ENCODE measurements at regions not wholly inside any gene's neighbourhood (a gene's known extent, or its start where the extent isn't known, plus 50 kb on each side); places are given as distances from the start of the nearest gene placed in this dataset.

GRCh38 chr12:127060933-127061332 is 1206.0 kb upstream of the TMEM132C start:
- Histone ChIP-seq H3K36me3 (ENCODE audit: control insufficient read depth in 1 of 2, insufficient read depth in 2 of 2, low read length in 2 of 2) (no peaks in the 10 kb centered on the region), H3K27me3 (ENCODE audit: low read depth, low read length) (no peaks in the 10 kb centered on the region), H3K9me3 (ENCODE audit: control insufficient read depth in 1 of 2, low read length in 2 of 2) (no peaks in the 10 kb centered on the region), H3K4me3 (ENCODE audit: low read depth in 1 of 2, low read length in 2 of 2) (no peak overlapping the region), H3K4me1 (ENCODE audit: control insufficient read depth in 1 of 2, insufficient read depth in 2 of 2, low read length in 2 of 2) (no peaks in the 10 kb centered on the region), H3K27ac (ENCODE audit: low read length) (no peak overlapping the region)

GRCh38 chr12:127063339-127064072 is 1203.5 kb upstream of the TMEM132C start:
- no peaks in the 10 kb centered on the region for H3K36me3 ChIP-seq (ENCODE audit: control insufficient read depth in 1 of 2, insufficient read depth in 2 of 2, low read length in 2 of 2)
- H3K4me3 ChIP-seq (ENCODE audit: low read depth in 1 of 2, low read length in 2 of 2), result no peak overlapping the region

GRCh38 chr12:127064207-127064606 is 1202.8 kb upstream of the TMEM132C start:
- H3K4me3 ChIP-seq (ENCODE audit: low read depth in 1 of 2, low read length in 2 of 2), result no peak overlapping the region
- H3K27ac ChIP-seq (ENCODE audit: low read length), result no peak overlapping the region
- H3K9me3 ChIP-seq (ENCODE audit: control insufficient read depth in 1 of 2, low read length in 2 of 2), result no peaks in the 10 kb centered on the region
- no peaks in the 10 kb centered on the region for H3K4me1 ChIP-seq (ENCODE audit: control insufficient read depth in 1 of 2, insufficient read depth in 2 of 2, low read length in 2 of 2)
- H3K27me3 ChIP-seq (ENCODE audit: low read depth, low read length), result no peaks in the 10 kb centered on the region
- H3K36me3 ChIP-seq (ENCODE audit: control insufficient read depth in 1 of 2, insufficient read depth in 2 of 2, low read length in 2 of 2), result no peaks in the 10 kb centered on the region

More at GRCh38 chr12:127063339-127064072, 1203.5 kb upstream of the TMEM132C start:
- Histone ChIP-seq H3K9me3 (ENCODE audit: control insufficient read depth in 1 of 2, low read length in 2 of 2) (no peaks in the 10 kb centered on the region), H3K27me3 (ENCODE audit: low read depth, low read length) (no peaks in the 10 kb centered on the region), H3K4me1 (ENCODE audit: control insufficient read depth in 1 of 2, insufficient read depth in 2 of 2, low read length in 2 of 2) (no peaks in the 10 kb centered on the region), H3K27ac (ENCODE audit: low read length) (no peak overlapping the region)

- Histone ChIP-seq H3K9me3 (ENCODE audit: control insufficient read depth in 1 of 2, low read length in 2 of 2) (no peaks in the 10 kb centered on the region), H3K4me1 (ENCODE audit: control insufficient read depth in 1 of 2, insufficient read depth in 2 of 2, low read length in 2 of 2) (no peaks in the 10 kb centered on the region), H3K36me3 (ENCODE audit: control insufficient read depth in 1 of 2, insufficient read depth in 2 of 2, low read length in 2 of 2) (no peaks in the 10 kb centered on the region), H3K27me3 (ENCODE audit: low read depth, low read length) (no peaks in the 10 kb centered on the region), H3K27ac (ENCODE audit: low read length) (no peak overlapping the region), H3K4me3 (ENCODE audit: low read depth in 1 of 2, low read length in 2 of 2) (no peak overlapping the region)
Measured at GRCh38 chr12:127065595-127065994, 1201.4 kb upstream of the TMEM132C start.

- Histone ChIP-seq H3K27ac (ENCODE audit: low read length) (no peak overlapping the region), H3K27me3 (ENCODE audit: low read depth, low read length) (no peaks in the 10 kb centered on the region), H3K4me1 (ENCODE audit: control insufficient read depth in 1 of 2, insufficient read depth in 2 of 2, low read length in 2 of 2) (no peaks in the 10 kb centered on the region), H3K4me3 (ENCODE audit: low read depth in 1 of 2, low read length in 2 of 2) (no peak overlapping the region), H3K36me3 (ENCODE audit: control insufficient read depth in 1 of 2, insufficient read depth in 2 of 2, low read length in 2 of 2) (no peaks in the 10 kb centered on the region), H3K9me3 (ENCODE audit: control insufficient read depth in 1 of 2, low read length in 2 of 2) (no peaks in the 10 kb centered on the region)
Measured at GRCh38 chr12:127070515-127071157, 1196.3 kb upstream of the TMEM132C start.

- Histone ChIP-seq H3K4me1 (ENCODE audit: control insufficient read depth in 1 of 2, insufficient read depth in 2 of 2, low read length in 2 of 2) (no peaks in the 10 kb centered on the region), H3K27me3 (ENCODE audit: low read depth, low read length) (no peaks in the 10 kb centered on the region), H3K9me3 (ENCODE audit: control insufficient read depth in 1 of 2, low read length in 2 of 2) (no peaks in the 10 kb centered on the region), H3K27ac (ENCODE audit: low read length) (no peak overlapping the region), H3K4me3 (ENCODE audit: low read depth in 1 of 2, low read length in 2 of 2) (no peak overlapping the region), H3K36me3 (ENCODE audit: control insufficient read depth in 1 of 2, insufficient read depth in 2 of 2, low read length in 2 of 2) (no peaks in the 10 kb centered on the region)
Measured at GRCh38 chr12:127074161-127074560, 1192.8 kb upstream of the TMEM132C start.

- Histone ChIP-seq H3K4me1 (ENCODE audit: control insufficient read depth in 1 of 2, insufficient read depth in 2 of 2, low read length in 2 of 2) (no peaks in the 10 kb centered on the region), H3K36me3 (ENCODE audit: control insufficient read depth in 1 of 2, insufficient read depth in 2 of 2, low read length in 2 of 2) (no peaks in the 10 kb centered on the region), H3K27ac (ENCODE audit: low read length) (no peak overlapping the region), H3K4me3 (ENCODE audit: low read depth in 1 of 2, low read length in 2 of 2) (no peak overlapping the region), H3K27me3 (ENCODE audit: low read depth, low read length) (no peaks in the 10 kb centered on the region), H3K9me3 (ENCODE audit: control insufficient read depth in 1 of 2, low read length in 2 of 2) (no peaks in the 10 kb centered on the region)
Measured at GRCh38 chr12:127075981-127076380, 1191.0 kb upstream of the TMEM132C start.

- Histone ChIP-seq H3K4me1 (ENCODE audit: control insufficient read depth in 1 of 2, insufficient read depth in 2 of 2, low read length in 2 of 2) (no peaks in the 10 kb centered on the region), H3K4me3 (ENCODE audit: low read depth in 1 of 2, low read length in 2 of 2) (no peak overlapping the region), H3K27me3 (ENCODE audit: low read depth, low read length) (no peaks in the 10 kb centered on the region), H3K9me3 (ENCODE audit: control insufficient read depth in 1 of 2, low read length in 2 of 2) (no peaks in the 10 kb centered on the region), H3K27ac (ENCODE audit: low read length) (no peak overlapping the region), H3K36me3 (ENCODE audit: control insufficient read depth in 1 of 2, insufficient read depth in 2 of 2, low read length in 2 of 2) (no peaks in the 10 kb centered on the region)
Measured at GRCh38 chr12:127077262-127078045, 1189.5 kb upstream of the TMEM132C start.

- no peak overlapping the region for H3K4me3 ChIP-seq (ENCODE audit: low read depth in 1 of 2, low read length in 2 of 2)
- H3K4me1 ChIP-seq (ENCODE audit: control insufficient read depth in 1 of 2, insufficient read depth in 2 of 2, low read length in 2 of 2), result peaks cover 0 to 1% of the 10 kb centered on the region in 2 donors
- no peaks in the 10 kb centered on the region for H3K27me3 ChIP-seq (ENCODE audit: low read depth, low read length)
- H3K36me3 ChIP-seq (ENCODE audit: control insufficient read depth in 1 of 2, insufficient read depth in 2 of 2, low read length in 2 of 2), result no peaks in the 10 kb centered on the region
- H3K27ac ChIP-seq (ENCODE audit: low read length), result no peak overlapping the region
- no peaks in the 10 kb centered on the region for H3K9me3 ChIP-seq (ENCODE audit: control insufficient read depth in 1 of 2, low read length in 2 of 2)
Measured at GRCh38 chr12:127078577-127079350, 1188.2 kb upstream of the TMEM132C start.

- Histone ChIP-seq H3K4me1 (ENCODE audit: control insufficient read depth in 1 of 2, insufficient read depth in 2 of 2, low read length in 2 of 2) (peaks cover 0 to 7% of the 10 kb centered on the region in 2 donors), H3K4me3 (ENCODE audit: low read depth in 1 of 2, low read length in 2 of 2) (no peak overlapping the region), H3K36me3 (ENCODE audit: control insufficient read depth in 1 of 2, insufficient read depth in 2 of 2, low read length in 2 of 2) (no peaks in the 10 kb centered on the region), H3K9me3 (ENCODE audit: control insufficient read depth in 1 of 2, low read length in 2 of 2) (no peaks in the 10 kb centered on the region), H3K27me3 (ENCODE audit: low read depth, low read length) (no peaks in the 10 kb centered on the region), H3K27ac (ENCODE audit: low read length) (no peak overlapping the region)
Measured at GRCh38 chr12:127079636-127080035, 1187.3 kb upstream of the TMEM132C start.

GRCh38 chr12:127081058-127081457 is 1185.9 kb upstream of the TMEM132C start:
- H3K36me3 ChIP-seq (ENCODE audit: control insufficient read depth in 1 of 2, insufficient read depth in 2 of 2, low read length in 2 of 2), result no peaks in the 10 kb centered on the region
- H3K9me3 ChIP-seq (ENCODE audit: control insufficient read depth in 1 of 2, low read length in 2 of 2), result no peaks in the 10 kb centered on the region
- no peak overlapping the region for H3K27ac ChIP-seq (ENCODE audit: low read length)
- no peak overlapping the region for H3K4me3 ChIP-seq (ENCODE audit: low read depth in 1 of 2, low read length in 2 of 2)
- H3K27me3 ChIP-seq (ENCODE audit: low read depth, low read length), result no peaks in the 10 kb centered on the region
- peaks cover 0 to 7% of the 10 kb centered on the region in 2 donors for H3K4me1 ChIP-seq (ENCODE audit: control insufficient read depth in 1 of 2, insufficient read depth in 2 of 2, low read length in 2 of 2)

Measured in muscle layer of duodenum (tissue), 2 donors.